Osteoblast (primary cell): ENCODE measurements at regions not wholly inside any gene's neighbourhood (a gene's known extent, or its start where the extent isn't known, plus 50 kb on each side); places are given as distances from the start of the nearest gene placed in this dataset.
A peak's percentile ranks its signal among the peaks of the same experiment; 100 is the strongest.

Source experiments
- DNase-seq: peaks from one replicate; pipeline ENCODE4 v3.0.0; 2011; ENCODE audit warnings: low spot score, mixed read lengths; ENCODE audit not compliant: insufficient read length; ENCODE audit errors: missing footprints
- H2AFZ ChIP-seq: 2 replicates; pipeline ENCODE4 v1.6.0; 2011; ENCODE audit warnings: mild to moderate bottlenecking, low read length
- H3K27ac ChIP-seq: 2 replicates; pipeline ENCODE4 v1.5.1; 2011; ENCODE audit warnings: mild to moderate bottlenecking, low read depth, low read length, moderate library complexity
- H3K27me3 ChIP-seq: 2 replicates; pipeline ENCODE4 v1.6.0; 2012; ENCODE audit warnings: mild to moderate bottlenecking, control low read depth, inconsistent platforms, low read length, moderate library complexity; ENCODE audit not compliant: insufficient read depth
- H3K36me3 ChIP-seq: 2 replicates; pipeline ENCODE4 v1.5.1; 2011; ENCODE audit warnings: mild to moderate bottlenecking, low read length, control low read depth, moderate library complexity; ENCODE audit not compliant: insufficient read depth
- H3K4me1 ChIP-seq: 2 replicates; pipeline ENCODE4 v1.5.1; 2011; ENCODE audit warnings: mild to moderate bottlenecking, low read length, control low read depth, moderate library complexity; ENCODE audit not compliant: insufficient read depth
- H3K4me2 ChIP-seq: 2 replicates; pipeline ENCODE4 v1.6.0; 2011; ENCODE audit warnings: mild to moderate bottlenecking, low read length; ENCODE audit not compliant: insufficient read depth
- H3K4me3 ChIP-seq: fragments of 200-600 bp; sonication (generic); 3 replicates; pipeline ENCODE4 v1.5.1; 2012; ENCODE audit warnings: mild to moderate bottlenecking, low read length, inconsistent platforms; ENCODE audit not compliant: insufficient read depth
- H3K79me2 ChIP-seq: 2 replicates; pipeline ENCODE4 v1.6.0; 2012; ENCODE audit warnings: mild to moderate bottlenecking, low read length, control low read depth, inconsistent platforms; ENCODE audit not compliant: insufficient read depth
- H3K9me3 ChIP-seq: 2 replicates; pipeline ENCODE4 v1.5.1; 2011; ENCODE audit warnings: low read depth, low read length, control low read depth
- H4K20me1 ChIP-seq: 2 replicates; pipeline ENCODE4 v1.6.0; 2012; ENCODE audit warnings: mild to moderate bottlenecking, low read length, control low read depth; ENCODE audit not compliant: insufficient read depth
- CTCF ChIP-seq: IDR thresholded peaks from 2 replicates; pipeline ENCODE4 v1.5.1; 2011; ENCODE audit warnings: mild to moderate bottlenecking, low read depth, low read length, moderate library complexity; ENCODE audit errors: extremely low read depth

GRCh38 chr1:14328685-14329084 lies 269.8 kb upstream of the KAZN start:
- no peak overlapping the region for H3K4me3 ChIP-seq
- H3K27ac ChIP-seq: no peak overlapping the region
- no peaks in the 10 kb centered on the region for H3K27me3 ChIP-seq
- H3K9me3 ChIP-seq: peaks cover 2% of the 10 kb centered on the region
- no peaks in the 10 kb centered on the region for H3K79me2 ChIP-seq
- H3K36me3 ChIP-seq: no peaks in the 10 kb centered on the region
- H3K4me1 ChIP-seq: no peaks in the 10 kb centered on the region
- TF ChIP-seq CTCF: no peak
- H3K4me2 ChIP-seq: no peak overlapping the region
- no peaks in the 10 kb centered on the region for H4K20me1 ChIP-seq
- DNase-seq: no peak
- no peak overlapping the region for H2AFZ ChIP-seq

- Histone ChIP-seq H4K20me1 (no peaks in the 10 kb centered on the region), H2AFZ (no peak overlapping the region), H3K4me2 (no peak overlapping the region), H3K27me3 (no peaks in the 10 kb centered on the region), H3K4me1 (no peaks in the 10 kb centered on the region), H3K36me3 (no peaks in the 10 kb centered on the region), H3K27ac (no peak overlapping the region), H3K4me3 (no peak overlapping the region), H3K9me3 (peaks cover 2% of the 10 kb centered on the region), H3K79me2 (no peaks in the 10 kb centered on the region)
- TF ChIP-seq CTCF: no peak
- DNase-seq: no peak
These were observed 266.3 kb upstream of the KAZN start for GRCh38 chr1:14332158-14332557.

GRCh38 chr1:14334336-14335176 lies 263.9 kb upstream of the KAZN start:
- Histone ChIP-seq H3K27ac (no peak overlapping the region), H2AFZ (peak overlapping the region; percentile 76), H3K79me2 (no peaks in the 10 kb centered on the region), H3K4me1 (peaks cover 4% of the 10 kb centered on the region), H3K4me3 (no peak overlapping the region), H3K36me3 (no peaks in the 10 kb centered on the region), H3K4me2 (no peak overlapping the region), H3K9me3 (peaks cover 2% of the 10 kb centered on the region), H3K27me3 (no peaks in the 10 kb centered on the region), H4K20me1 (no peaks in the 10 kb centered on the region)
- no peak for TF ChIP-seq CTCF
- no peak for DNase-seq

GRCh38 chr1:14338509-14338908 lies 260.0 kb upstream of the KAZN start:
- no peak overlapping the region for H3K4me3 ChIP-seq
- no peaks in the 10 kb centered on the region for H3K36me3 ChIP-seq
- no peak overlapping the region for H2AFZ ChIP-seq
- H3K27ac ChIP-seq: no peak overlapping the region
- no peaks in the 10 kb centered on the region for H3K79me2 ChIP-seq
- DNase-seq: no peak
- no peaks in the 10 kb centered on the region for H4K20me1 ChIP-seq
- no peak overlapping the region for H3K4me2 ChIP-seq
- no peak for TF ChIP-seq CTCF
- no peaks in the 10 kb centered on the region for H3K9me3 ChIP-seq
- no peaks in the 10 kb centered on the region for H3K27me3 ChIP-seq
- peaks cover 15% of the 10 kb centered on the region for H3K4me1 ChIP-seq
